Calu3 (cell line): ENCODE measurements at regions not wholly inside any gene's neighbourhood (a gene's known extent, or its start where the extent isn't known, plus 50 kb on each side); places are given as distances from the start of the nearest gene placed in this dataset.

Experiments used
- BruUV-seq: library from RNA; stranded (reverse); fragments of 400-500 nt; replicated peaks from 2 replicates; lab custom pipeline; 2021; lab: Mats Ljungman, UMichigan
- CTCF ChIA-PET: fragments of 300-600 bp; sonication (Branson Sonifier 250); formaldehyde crosslinking; loops from one replicate; lab custom pipeline; 2022; ENCODE audit warnings: antibody characterized with exemption; lab: Charles Lee
- DNase-seq: peaks from one replicate; pipeline ENCODE4 v3.0.0; 2022
- H3K27ac Mint-ChIP-seq: one replicate; pipeline ENCODE4 v1.8.0; 2022; ENCODE audit warnings: mixed read lengths; ENCODE audit not compliant: unreplicated experiment
- H3K27me3 Mint-ChIP-seq: one replicate; pipeline ENCODE4 v1.8.0; 2022; ENCODE audit warnings: mixed read lengths; ENCODE audit not compliant: unreplicated experiment
- H3K36me3 Mint-ChIP-seq: one replicate; pipeline ENCODE4 v1.8.0; 2022; ENCODE audit warnings: mild to moderate bottlenecking, moderate library complexity, mixed read lengths; ENCODE audit not compliant: insufficient read depth, unreplicated experiment
- H3K4me1 Mint-ChIP-seq: one replicate; pipeline ENCODE4 v1.8.0; 2022; ENCODE audit warnings: mild to moderate bottlenecking, low read depth, mixed read lengths; ENCODE audit not compliant: unreplicated experiment
- H3K4me3 Mint-ChIP-seq: one replicate; pipeline ENCODE4 v1.8.0; 2022; ENCODE audit warnings: mild to moderate bottlenecking, low read depth, moderate library complexity, mixed read lengths; ENCODE audit not compliant: unreplicated experiment
- H3K9me3 Mint-ChIP-seq: one replicate; pipeline ENCODE4 v1.8.0; 2022; ENCODE audit warnings: low read depth, mixed read lengths; ENCODE audit not compliant: unreplicated experiment
- intact Hi-C: fragments of 100-400 bp; cut with micrococcal nuclease; formaldehyde crosslinking; loops from one replicate; pipeline ENCODE4 v1.10.0; 2022; ENCODE audit not compliant: unreplicated experiment
- TF ChIP-seq, protein P1 (sequence below): fragments of 200-600 bp; IDR thresholded peaks from one replicate; pipeline ENCODE4 v1.8.0; 2022; ENCODE audit warnings: antibody characterized with exemption; ENCODE audit not compliant: unreplicated experiment

DNA sequence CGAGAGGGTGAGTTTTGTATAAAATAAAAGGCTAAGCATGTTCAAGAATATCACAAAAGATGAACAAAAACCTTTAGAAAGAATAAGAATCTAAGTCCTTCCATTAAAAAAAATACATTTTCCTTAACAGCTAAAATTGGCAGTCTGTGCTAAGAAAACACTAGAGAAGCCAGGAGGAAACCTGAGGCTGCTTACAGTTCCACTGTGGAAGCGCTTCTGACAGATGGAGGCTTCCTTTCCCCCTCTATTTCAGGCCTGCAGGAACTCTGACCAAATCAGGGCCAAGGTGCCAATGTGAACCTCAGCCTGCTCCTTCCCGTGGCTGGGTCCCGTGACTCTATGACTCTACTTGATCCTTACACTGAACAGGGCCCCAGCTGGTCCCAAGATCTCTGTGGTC lies 108.1 kb upstream of the ARHGAP28 start:
- TF ChIP-seq, protein P1, sequence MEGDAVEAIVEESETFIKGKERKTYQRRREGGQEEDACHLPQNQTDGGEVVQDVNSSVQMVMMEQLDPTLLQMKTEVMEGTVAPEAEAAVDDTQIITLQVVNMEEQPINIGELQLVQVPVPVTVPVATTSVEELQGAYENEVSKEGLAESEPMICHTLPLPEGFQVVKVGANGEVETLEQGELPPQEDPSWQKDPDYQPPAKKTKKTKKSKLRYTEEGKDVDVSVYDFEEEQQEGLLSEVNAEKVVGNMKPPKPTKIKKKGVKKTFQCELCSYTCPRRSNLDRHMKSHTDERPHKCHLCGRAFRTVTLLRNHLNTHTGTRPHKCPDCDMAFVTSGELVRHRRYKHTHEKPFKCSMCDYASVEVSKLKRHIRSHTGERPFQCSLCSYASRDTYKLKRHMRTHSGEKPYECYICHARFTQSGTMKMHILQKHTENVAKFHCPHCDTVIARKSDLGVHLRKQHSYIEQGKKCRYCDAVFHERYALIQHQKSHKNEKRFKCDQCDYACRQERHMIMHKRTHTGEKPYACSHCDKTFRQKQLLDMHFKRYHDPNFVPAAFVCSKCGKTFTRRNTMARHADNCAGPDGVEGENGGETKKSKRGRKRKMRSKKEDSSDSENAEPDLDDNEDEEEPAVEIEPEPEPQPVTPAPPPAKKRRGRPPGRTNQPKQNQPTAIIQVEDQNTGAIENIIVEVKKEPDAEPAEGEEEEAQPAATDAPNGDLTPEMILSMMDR: no peak
- intact Hi-C loops: no loop called here
- DNase-seq: no peak
- CTCF ChIA-PET: interaction anchor here (0.6 kb wide), 1 partner anchor 234 kb away, joined by 3 read pairs; no protein-coding TSS in a partner anchor
- peaks cover 9% of the 10 kb centered on the region for H3K4me1 Mint-ChIP-seq
- H3K36me3 Mint-ChIP-seq: no peaks in the 10 kb centered on the region
- H3K27me3 Mint-ChIP-seq: no peaks in the 10 kb centered on the region
- no TSS peak for BruUV-seq
- no peak overlapping the region for H3K4me3 Mint-ChIP-seq
- peaks cover 6% of the 10 kb centered on the region for H3K9me3 Mint-ChIP-seq
- no peak overlapping the region for H3K27ac Mint-ChIP-seq

GRCh38 chr18:6623278-6623677 lies 106.2 kb upstream of the ARHGAP28 start:
- no TSS peak for BruUV-seq
- no peaks in the 10 kb centered on the region for H3K36me3 Mint-ChIP-seq
- CTCF ChIA-PET: no interaction called here

GRCh38 chr18:6624271-6624660 lies 105.2 kb upstream of the ARHGAP28 start:
- DNase-seq: no peak
- no peak overlapping the region for H3K4me3 Mint-ChIP-seq
- no peaks in the 10 kb centered on the region for H3K27me3 Mint-ChIP-seq
- H3K27ac Mint-ChIP-seq: peak overlapping the region; percentile 57
- TF ChIP-seq, protein P1: no peak
- no peaks in the 10 kb centered on the region for H3K36me3 Mint-ChIP-seq
- no peaks in the 10 kb centered on the region for H3K9me3 Mint-ChIP-seq
- CTCF ChIA-PET: no interaction called here
- intact Hi-C loops: no loop called here
- H3K4me1 Mint-ChIP-seq: peaks cover 9% of the 10 kb centered on the region
- BruUV-seq: no TSS peak

More at GRCh38 chr18:6623278-6623677, 106.2 kb upstream of the ARHGAP28 start:
- TF ChIP-seq, protein P1: no peak
- DNase-seq: no peak
- no peaks in the 10 kb centered on the region for H3K27me3 Mint-ChIP-seq
- H3K27ac Mint-ChIP-seq: no peak overlapping the region
- intact Hi-C loops: no loop called here
- H3K9me3 Mint-ChIP-seq: peaks cover 3% of the 10 kb centered on the region
- peaks cover 9% of the 10 kb centered on the region for H3K4me1 Mint-ChIP-seq
- no peak overlapping the region for H3K4me3 Mint-ChIP-seq

- intact Hi-C loops: no loop called here
- no peaks in the 10 kb centered on the region for H3K36me3 Mint-ChIP-seq
Observed at GRCh38 chr18:6624661-6625311, 104.7 kb upstream of the ARHGAP28 start.

More at GRCh38 chr18:6624661-6625311, 104.7 kb upstream of the ARHGAP28 start:
- no peaks in the 10 kb centered on the region for H3K9me3 Mint-ChIP-seq
- no peak for DNase-seq
- TF ChIP-seq, protein P1: no peak
- no TSS peak for BruUV-seq
- H3K4me1 Mint-ChIP-seq: peaks cover 9% of the 10 kb centered on the region
- H3K27me3 Mint-ChIP-seq: no peaks in the 10 kb centered on the region
- CTCF ChIA-PET: no interaction called here
- no peak overlapping the region for H3K4me3 Mint-ChIP-seq
- H3K27ac Mint-ChIP-seq: peak overlapping the region; percentile 57
